ENCODE measurements at regions not wholly inside any gene's neighbourhood (a gene's known extent, or its start where the extent isn't known, plus 50 kb on each side); places are given as distances from the start of the nearest gene placed in this dataset.

- DNase-seq (ENCODE audit: low read depth) = no peak
These were observed 485.9 kb upstream of the GOT2 start for GRCh38 chr16:59220011-59220410.

- no peak for DNase-seq (ENCODE audit: low read depth)
These were observed 482.2 kb upstream of the GOT2 start for GRCh38 chr16:59216291-59216690.

- no peak for DNase-seq (ENCODE audit: low read depth)
These were observed 480.3 kb upstream of the GOT2 start for GRCh38 chr16:59214455-59214854.

DNA sequence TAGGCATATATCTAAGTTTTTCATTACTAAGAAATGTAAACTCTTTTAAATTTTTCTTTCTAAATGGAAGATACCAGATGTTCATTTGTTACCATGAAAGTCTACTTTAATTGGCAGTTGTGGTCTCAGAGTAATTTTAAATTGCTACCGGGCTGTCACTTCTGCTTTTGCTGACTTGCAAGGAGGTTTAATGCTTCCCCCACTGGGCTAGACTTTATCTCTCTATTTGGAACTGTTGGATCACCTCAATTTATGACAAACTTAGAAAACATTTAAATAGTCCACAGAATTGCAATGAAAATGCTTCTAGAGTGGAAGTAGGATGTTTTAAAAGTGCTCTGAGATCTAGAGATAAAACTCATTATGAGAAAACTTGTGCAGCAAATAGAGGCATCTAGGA, 479.8 kb upstream of the GOT2 start:
- DNase-seq (ENCODE audit: low read depth) = no peak

GRCh38 chr16:59212492-59213024, 478.4 kb upstream of the GOT2 start:
- DNase-seq (ENCODE audit: low read depth) = no peak

- peak; percentile 84 for DNase-seq (ENCODE audit: low read depth)
These were observed 476.9 kb upstream of the GOT2 start for GRCh38 chr16:59210955-59211541.

- no peak for DNase-seq (ENCODE audit: low read depth)
These were observed 471.3 kb upstream of the GOT2 start for GRCh38 chr16:59205403-59205802.

DNA sequence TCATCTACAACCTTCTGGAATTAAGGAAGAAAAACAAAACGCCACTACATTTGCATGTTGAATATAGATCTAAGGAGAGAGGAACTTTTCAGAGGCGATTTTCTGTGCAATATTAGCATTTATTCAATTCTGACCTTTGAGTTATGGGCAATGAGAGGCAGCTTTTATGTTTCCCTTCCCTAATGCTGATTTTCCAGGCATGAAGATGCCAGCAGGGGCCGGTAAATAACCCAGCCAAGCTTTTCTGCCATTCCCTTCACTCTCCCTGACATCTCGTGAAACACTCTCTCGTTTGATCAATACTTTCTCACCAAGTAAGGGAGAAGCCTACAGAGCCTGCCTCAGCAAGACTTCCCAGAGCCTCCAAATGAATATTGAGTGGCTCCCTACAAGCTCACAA, 470.5 kb upstream of the GOT2 start:
- DNase-seq (ENCODE audit: low read depth) = no peak

- DNase-seq (ENCODE audit: low read depth) = no peak
These were observed 468.2 kb upstream of the GOT2 start for GRCh38 chr16:59202233-59202862.

DNA sequence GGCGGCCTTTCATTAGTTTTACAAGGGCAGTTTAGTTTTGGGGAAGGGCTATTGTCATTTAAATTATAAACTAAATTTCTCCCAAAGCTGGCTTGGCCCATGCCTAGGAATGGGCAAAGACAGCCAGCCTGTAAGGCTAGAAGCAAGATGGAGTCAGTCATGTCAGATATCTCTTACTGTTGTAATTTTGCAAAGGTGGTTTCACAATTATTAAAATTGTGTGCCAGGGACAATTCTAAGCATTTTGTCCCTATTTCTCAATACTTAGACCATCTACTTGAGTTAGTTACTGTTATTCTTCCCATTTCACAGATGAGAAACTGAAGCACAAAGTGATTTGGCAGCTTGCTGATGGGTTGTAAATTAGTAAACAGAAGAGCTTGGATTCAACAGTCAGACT, 467.7 kb upstream of the GOT2 start:
- no peak for DNase-seq (ENCODE audit: low read depth)

DNA sequence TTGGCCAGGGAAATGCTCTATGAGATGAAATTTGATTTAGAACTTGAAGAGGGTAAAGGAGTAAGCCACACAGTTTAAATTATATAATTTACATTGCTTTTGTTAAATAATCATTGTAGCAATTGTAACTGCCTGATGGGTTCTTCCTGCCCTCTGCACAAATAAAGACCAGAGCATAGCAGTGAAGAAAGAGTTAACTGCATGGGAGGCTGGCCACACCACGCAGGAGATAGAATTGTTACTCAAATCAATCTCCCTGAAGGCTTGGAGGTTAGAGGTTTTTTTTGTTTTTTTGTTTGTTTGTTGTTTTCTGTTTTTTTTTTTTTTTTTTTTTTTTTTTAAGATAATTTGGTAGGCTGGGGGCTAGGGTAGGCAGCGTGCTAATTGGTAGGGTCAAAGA, 467.0 kb upstream of the GOT2 start:
- no peak for DNase-seq (ENCODE audit: low read depth)

DNA sequence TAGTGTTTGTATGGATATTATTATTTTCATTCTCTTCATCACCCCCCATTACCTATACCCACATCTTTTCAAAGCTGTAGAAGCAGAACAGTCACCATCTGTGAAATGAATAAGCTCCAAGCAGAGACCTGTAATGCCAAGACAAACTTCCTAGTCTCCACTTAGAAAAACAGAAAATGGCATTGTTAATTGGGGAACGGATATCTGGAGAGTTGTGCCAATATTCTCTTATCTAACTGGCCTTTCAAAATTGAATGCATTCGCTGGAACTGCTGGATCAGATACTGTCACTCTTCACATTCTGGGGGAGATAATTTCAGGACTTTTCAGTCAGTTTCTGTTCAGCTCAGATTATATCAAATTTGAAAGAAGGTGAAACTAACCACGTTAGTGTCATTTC, 464.4 kb upstream of the GOT2 start:
- DNase-seq (ENCODE audit: low read depth) = no peak

GRCh38 chr16:59195242-59195641, 461.1 kb upstream of the GOT2 start:
- DNase-seq (ENCODE audit: low read depth) = no peak

- no peak for DNase-seq (ENCODE audit: low read depth)
These were observed 459.5 kb upstream of the GOT2 start for GRCh38 chr16:59193637-59194036.

DNA sequence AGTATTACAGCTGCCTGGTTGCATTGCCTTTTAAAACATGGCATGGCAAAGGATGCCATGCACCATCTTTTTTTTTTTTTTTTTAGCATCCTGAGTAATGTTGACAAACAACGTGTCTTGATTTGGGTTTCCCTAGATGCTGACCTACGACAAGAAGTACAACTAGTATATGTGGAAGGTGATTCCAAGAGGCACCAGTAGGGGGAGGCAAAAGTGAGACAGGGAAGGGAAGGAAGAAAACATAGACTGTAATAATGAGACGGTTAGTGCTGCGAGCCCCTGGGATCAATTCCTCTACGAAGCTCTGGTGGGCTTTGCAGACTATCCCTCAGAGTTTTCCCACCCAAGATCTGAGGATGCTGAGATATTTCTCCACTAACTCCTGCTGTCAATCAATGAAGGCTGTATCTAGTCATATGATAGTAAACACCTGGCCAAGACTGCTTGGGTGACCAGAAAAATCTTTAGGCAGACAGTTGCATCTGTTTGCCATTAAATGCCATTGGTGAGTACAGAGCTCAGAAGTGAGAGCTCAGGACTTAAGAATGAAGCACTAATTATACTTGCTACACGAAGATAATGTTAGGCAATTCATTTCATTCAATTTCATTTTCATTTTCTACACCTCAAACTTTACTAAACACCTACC, 458.6 kb upstream of the GOT2 start:
- DNase-seq (ENCODE audit: low read depth) = peak; percentile 22

GRCh38 chr16:59190731-59191130, 456.6 kb upstream of the GOT2 start:
- DNase-seq (ENCODE audit: low read depth) = no peak

DNA sequence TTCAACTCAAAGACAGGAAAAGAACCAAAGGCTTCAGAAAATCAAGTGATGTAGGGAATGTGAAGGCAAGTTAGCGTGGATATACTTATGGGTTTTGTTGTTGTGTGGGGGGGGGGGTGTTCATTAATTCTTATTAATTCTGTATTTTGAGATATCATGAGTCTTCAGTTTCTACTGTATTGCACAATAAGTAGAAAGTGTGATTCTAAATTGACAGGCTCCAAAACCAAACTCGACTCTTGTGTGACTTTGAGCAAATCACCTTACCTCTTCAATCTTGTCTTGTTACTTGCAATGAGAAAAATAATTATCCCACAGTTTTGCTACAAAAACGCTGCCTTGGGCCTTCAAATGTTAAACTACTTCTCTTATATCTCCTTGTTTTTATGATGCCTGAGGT, 453.9 kb upstream of the GOT2 start:
- DNase-seq (ENCODE audit: low read depth) = no peak

DNA sequence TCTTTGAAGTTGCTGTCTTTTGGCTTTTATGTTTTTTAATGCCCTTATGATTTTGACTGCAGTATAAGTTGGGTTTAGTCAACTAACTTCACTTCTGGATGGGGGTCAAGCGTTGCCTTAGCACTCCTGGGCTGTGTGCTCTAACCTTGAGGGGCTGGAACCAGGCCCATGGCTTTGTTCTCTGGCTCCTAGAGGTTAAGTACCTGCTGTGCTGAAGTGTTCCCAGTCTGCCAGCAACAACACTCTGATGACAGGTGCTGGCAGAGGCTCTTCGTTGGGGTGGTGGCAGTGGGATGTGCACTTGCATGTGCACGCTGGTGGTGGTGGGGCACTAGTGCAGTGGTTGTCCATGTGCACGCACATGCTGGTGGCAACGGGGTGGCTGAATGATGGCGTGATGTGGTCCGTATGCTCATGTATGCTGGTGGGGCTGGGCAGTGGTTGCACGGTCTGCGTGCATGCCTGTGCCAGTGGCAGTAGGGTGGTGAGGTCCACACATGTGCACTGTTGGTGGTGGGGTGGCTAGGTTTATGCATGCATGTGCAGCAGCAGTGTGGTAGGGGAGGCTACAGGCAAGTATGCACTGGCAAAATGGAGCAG, 447.8 kb upstream of the GOT2 start:
- DNase-seq (ENCODE audit: low read depth) = no peak

- DNase-seq (ENCODE audit: low read depth) = no peak
These were observed 446.0 kb upstream of the GOT2 start for GRCh38 chr16:59180083-59180476.

GRCh38 chr16:59179446-59180082, 445.4 kb upstream of the GOT2 start:
- DNase-seq (ENCODE audit: low read depth) = peak; percentile 19

DNA sequence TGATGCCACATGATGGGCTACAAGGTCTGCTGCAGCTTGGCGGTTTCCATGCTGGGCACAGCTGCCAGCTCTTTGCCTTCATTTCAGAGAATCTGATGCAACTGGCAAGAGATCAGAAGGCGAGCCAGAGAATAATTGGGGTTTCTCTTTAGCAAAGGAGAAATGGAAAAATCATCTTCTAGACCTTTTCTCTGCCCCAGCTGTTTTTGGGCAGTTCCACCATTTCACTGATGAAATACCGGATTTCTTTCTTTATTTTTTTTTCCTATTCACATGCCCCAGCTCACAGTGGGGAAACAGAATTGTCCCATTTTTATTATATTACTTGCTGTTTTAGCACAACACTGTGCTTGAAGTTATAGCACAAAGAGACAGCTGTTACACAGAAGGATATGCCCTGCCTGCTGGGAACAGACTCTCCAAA, 439.3 kb upstream of the GOT2 start:
- DNase-seq (ENCODE audit: low read depth) = no peak

DNA sequence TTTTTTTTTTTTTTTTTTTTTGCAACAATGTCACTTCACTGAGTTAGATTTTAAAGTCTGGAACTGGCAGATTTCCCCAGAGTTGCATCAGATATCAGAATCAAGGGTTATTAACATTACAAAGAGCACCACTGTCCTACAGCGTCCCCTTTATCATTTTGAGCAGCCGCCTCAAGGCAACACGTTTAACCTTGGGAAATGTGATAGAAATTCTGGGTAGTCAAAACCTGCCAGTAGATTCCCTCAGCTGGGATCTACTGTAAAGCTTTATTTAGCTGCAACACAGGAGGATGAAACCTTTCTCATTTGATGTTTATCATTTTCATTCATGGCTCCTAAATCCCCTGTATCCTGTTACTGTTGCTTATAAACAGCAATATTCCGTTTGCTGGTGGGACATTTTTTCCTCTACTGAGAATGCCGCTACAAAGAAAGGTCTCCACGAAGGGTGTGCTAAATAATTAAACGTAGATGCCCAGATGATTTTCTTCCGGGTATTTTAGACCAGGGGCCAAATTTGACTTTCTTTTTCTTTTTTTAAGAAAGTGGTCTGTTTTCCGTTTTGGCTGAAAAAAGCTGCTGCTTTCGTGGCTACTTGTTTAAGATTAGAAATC, 436.1 kb upstream of the GOT2 start:
- DNase-seq (ENCODE audit: low read depth) = no peak
